AG04449 (cell line): ENCODE measurements at regions not wholly inside any gene's neighbourhood (a gene's known extent, or its start where the extent isn't known, plus 50 kb on each side); places are given as distances from the start of the nearest gene placed in this dataset.
"Not testable (repeated sequence)": the region's sequence is repeated elsewhere in the genome, so short reads cannot be mapped to it uniquely, and the experiment has no call there.

Experiments
- CTCF ChIA-PET: fragments of 350-600 bp; formaldehyde crosslinking; extraction: SDS; loops from one replicate; lab custom pipeline; 2021; ENCODE audit warnings: antibody characterized with exemption; lab: Yijun Ruan, JAX
- POLR2A ChIA-PET: fragments of 400-600, 350-600 bp; formaldehyde crosslinking; extraction: SDS; loops from one replicate; lab custom pipeline; 2020; ENCODE audit warnings: antibody characterized with exemption, inconsistent platforms; lab: Yijun Ruan, JAX
- DNase-seq: peaks from one replicate; pipeline ENCODE4 v3.0.0-alpha.2; 2010; ENCODE audit warnings: low read depth, low spot score
- H3K4me3 ChIP-seq: 2 replicates; pipeline ENCODE4 v1.5.1; 2011; ENCODE audit warnings: low read depth, mild to moderate bottlenecking, control low read depth, low read length
- CTCF ChIP-seq: IDR thresholded peaks from one replicate; pipeline ENCODE4 v1.5.1; 2011; ENCODE audit warnings: mild to moderate bottlenecking, moderate library complexity, low read length, control low read depth, inconsistent platforms; ENCODE audit not compliant: insufficient read depth; ENCODE audit errors: missing control alignments

DNA sequence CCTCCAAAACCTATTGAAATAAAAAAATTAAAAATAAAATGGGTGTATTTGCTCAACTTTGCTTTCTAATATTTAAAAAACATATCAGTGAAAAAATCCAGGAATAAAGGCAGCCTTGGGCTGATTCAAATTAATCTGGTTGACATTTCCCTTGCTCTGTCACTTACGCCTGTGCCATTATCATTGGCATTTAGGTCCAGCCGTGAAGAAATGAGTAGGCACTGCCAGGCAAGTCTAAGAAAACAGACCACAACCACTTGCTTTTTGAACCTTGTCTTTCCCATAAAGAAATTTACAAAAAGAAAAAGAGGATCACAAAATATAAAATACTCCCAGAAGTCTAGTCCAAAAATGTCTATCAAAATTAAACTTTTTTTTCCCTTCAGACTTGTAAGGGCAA, 59.2 kb upstream of the HBS1L start:
- DNase-seq: no peak
- POLR2A ChIA-PET: no interaction called here
- no peak overlapping the region for H3K4me3 ChIP-seq
- TF ChIP-seq CTCF: no peak
- CTCF ChIA-PET: no interaction called here

GRCh38 chr6:135112951-135113350, 58.3 kb upstream of the HBS1L start:
- DNase-seq, H3K4me3 ChIP-seq, POLR2A ChIA-PET, CTCF ChIA-PET: not testable (repeated sequence)

GRCh38 chr6:135110261-135110781, 55.7 kb upstream of the HBS1L start:
- DNase-seq, POLR2A ChIA-PET, CTCF ChIA-PET, H3K4me3 ChIP-seq: not testable (repeated sequence)

GRCh38 chr6:135109761-135110160, 55.1 kb upstream of the HBS1L start:
- POLR2A ChIA-PET: no interaction called here
- TF ChIP-seq CTCF: no peak
- CTCF ChIA-PET: no interaction called here

GRCh38 chr6:135108692-135109091, 54.1 kb upstream of the HBS1L start:
- no peak for DNase-seq
- no peak for TF ChIP-seq CTCF
- ChIA-PET CTCF (no interaction called here), POLR2A (no interaction called here)
- no peak overlapping the region for H3K4me3 ChIP-seq

More at GRCh38 chr6:135109761-135110160, 55.1 kb upstream of the HBS1L start:
- no peak overlapping the region for H3K4me3 ChIP-seq
- DNase-seq: no peak

DNA sequence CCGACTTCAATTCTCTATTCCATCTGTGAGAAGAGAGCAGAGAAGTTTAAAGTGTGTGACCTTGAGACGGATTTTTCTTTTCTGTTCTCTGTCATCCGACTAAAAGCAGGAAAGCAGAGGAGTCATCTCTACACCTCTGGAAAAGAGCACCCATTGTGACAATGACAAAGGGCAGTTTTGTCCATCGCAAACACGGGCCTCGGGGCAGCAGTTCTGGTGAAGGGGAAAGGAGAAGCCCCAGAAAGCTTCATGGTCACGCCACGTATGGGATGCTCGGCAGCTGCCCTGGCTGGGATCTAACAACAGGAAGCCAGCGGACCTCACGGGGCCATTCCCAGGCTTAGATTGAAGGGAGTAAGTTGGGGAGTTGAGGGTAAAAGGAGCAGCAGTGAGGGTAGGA, 52.0 kb upstream of the HBS1L start:
- no peak overlapping the region for H3K4me3 ChIP-seq
- no peak for TF ChIP-seq CTCF
- DNase-seq: no peak
- POLR2A ChIA-PET: no interaction called here
- CTCF ChIA-PET: no interaction called here

GRCh38 chr6:135105710-135106109, 51.1 kb upstream of the HBS1L start:
- no peak for DNase-seq
- TF ChIP-seq CTCF: no peak
- H3K4me3 ChIP-seq: no peak overlapping the region
- CTCF ChIA-PET: no interaction called here
- POLR2A ChIA-PET: no interaction called here
